H1 (cell line): ENCODE measurements at regions not wholly inside any gene's neighbourhood (a gene's known extent, or its start where the extent isn't known, plus 50 kb on each side); places are given as distances from the start of the nearest gene placed in this dataset.
A peak's percentile ranks its signal among the peaks of the same experiment; 100 is the strongest.

Experiments used
- CTCF ChIA-PET: fragments of 300-600 bp; sonication (Branson Sonifier 250); formaldehyde crosslinking; loops from one replicate; lab custom pipeline; 2021; ENCODE audit not compliant: partially characterized antibody; lab: Charles Lee
- POLR2A ChIA-PET: fragments of 300-600 bp; sonication (Branson Sonifier 250); formaldehyde crosslinking; loops from one replicate; lab custom pipeline; 2021; ENCODE audit warnings: inconsistent platforms; ENCODE audit not compliant: partially characterized antibody; lab: Charles Lee
- DNase-seq, 2 experiments: peaks; one replicate each; pipeline versions ENCODE4 v3.0.0 to v3.0.0-alpha.2; 2010 to 2022; ENCODE audit warnings: low spot score in 2 of 2, low read depth in 1 of 2, mixed read lengths in 1 of 2
- FAIRE-seq: peaks from 2 replicates; lab custom pipeline; 2011; peaks lifted over from hg19 to GRCh38; lab: Jason Lieb, UNC
- H2AFZ ChIP-seq: 2 replicates; pipeline ENCODE4 v1.8.1; 2012; ENCODE audit warnings: low read length, inconsistent platforms
- H2AK5ac ChIP-seq: 2 replicates; pipeline ENCODE4 v1.6.1; 2013; ENCODE audit warnings: low read depth, low read length
- H2BK120ac ChIP-seq: replicated peaks from 2 replicates; pipeline ENCODE3; 2013; ENCODE audit warnings: low read depth, low read length, inconsistent platforms
- H2BK12ac ChIP-seq: 2 replicates; pipeline ENCODE4 v1.6.1; 2013; ENCODE audit warnings: low read depth, low read length
- H2BK15ac ChIP-seq: 2 replicates; pipeline ENCODE4 v1.6.1; 2013; ENCODE audit warnings: low read length
- H2BK20ac ChIP-seq: 2 replicates; pipeline ENCODE4 v1.6.1; 2013; ENCODE audit warnings: low read length
- H2BK5ac ChIP-seq: 2 replicates; pipeline ENCODE4 v1.6.1; 2013; ENCODE audit warnings: low read depth, low read length
- H3K14ac ChIP-seq: 2 replicates; pipeline ENCODE4 v1.6.1; 2013; ENCODE audit warnings: inconsistent platforms; ENCODE audit not compliant: insufficient read length
- H3K18ac ChIP-seq: 2 replicates; pipeline ENCODE4 v1.6.1; 2013; ENCODE audit warnings: low read length; ENCODE audit errors: extremely low read depth
- H3K23ac ChIP-seq: 2 replicates; pipeline ENCODE4 v1.6.1; 2013; ENCODE audit warnings: inconsistent platforms; ENCODE audit not compliant: insufficient read length
- H3K23me2 ChIP-seq: 2 replicates; pipeline ENCODE4 v1.6.1; 2013; ENCODE audit warnings: low read depth, low read length
- H3K27ac ChIP-seq: 2 replicates; pipeline ENCODE4 v1.6.1; 2011; ENCODE audit warnings: low read depth, low read length, inconsistent platforms
- H3K27me3 ChIP-seq, 4 experiments: replicated peaks in 1 of 4; 1 replicate in 1 of 4; 2 replicates in 3 of 4; pipeline versions ENCODE4 v1.6.1 to v1.8.1; 2011 to 2013; ENCODE audit warnings: low read length in 3 of 4, mild to moderate bottlenecking in 3 of 4, inconsistent platforms in 2 of 4, mixed read lengths in 2 of 4, moderate library complexity in 1 of 4; ENCODE audit not compliant: control insufficient read depth in 3 of 4, insufficient read depth in 3 of 4; ENCODE audit errors: extremely low read depth in 1 of 4
- H3K36me3 ChIP-seq, 4 experiments: 2 replicates each; pipeline versions ENCODE4 v1.6.1 to v1.8.1; 2011 to 2013; ENCODE audit warnings: mild to moderate bottlenecking in 4 of 4, low read length in 3 of 4, moderate library complexity in 2 of 4, control low read depth in 1 of 4, inconsistent platforms in 1 of 4; ENCODE audit not compliant: insufficient read depth in 4 of 4, control insufficient read depth in 2 of 4
- H3K4ac ChIP-seq: replicated peaks from 2 replicates; pipeline ENCODE3; 2013; ENCODE audit warnings: low read length, low read depth, mixed read lengths, inconsistent platforms; ENCODE audit not compliant: insufficient read length
- H3K4me1 ChIP-seq, 4 experiments: replicated peaks in 1 of 4; 1 replicate in 1 of 4; 2 replicates in 3 of 4; pipeline versions ENCODE4 v1.6.1 to v1.8.1; 2011 to 2013; ENCODE audit warnings: low read length in 3 of 4, inconsistent platforms in 2 of 4, mixed read lengths in 1 of 4; ENCODE audit not compliant: insufficient read depth in 4 of 4, control insufficient read depth in 3 of 4
- H3K4me2 ChIP-seq, 2 experiments: 2 replicates each; pipeline versions ENCODE4 v1.6.1 to v1.8.1; 2011 to 2013; ENCODE audit warnings: low read depth in 2 of 2, low read length in 2 of 2, control low read depth in 1 of 2, inconsistent platforms in 1 of 2, mild to moderate bottlenecking in 1 of 2; ENCODE audit not compliant: insufficient read depth in 1 of 2
- H3K4me3 ChIP-seq, 4 experiments: fragments of 200-600, 300-600 bp in 1 of 4; sonication (generic), shearing (Covaris generic), sonication (Bioruptor Twin) in 1 of 4; 2 replicates each; pipeline versions ENCODE4 v1.5.1 to v1.8.1; 2011 to 2016; ENCODE audit warnings: low read length in 4 of 4, low read depth in 3 of 4, control low read depth in 2 of 4, inconsistent platforms in 2 of 4, mild to moderate bottlenecking in 2 of 4, mixed read lengths in 1 of 4, moderate library complexity in 1 of 4; ENCODE audit not compliant: insufficient read depth in 2 of 4; ENCODE audit errors: extremely low read depth in 1 of 4
- H3K56ac ChIP-seq: replicated peaks from 2 replicates; pipeline ENCODE3; 2013; ENCODE audit warnings: low read depth, mild to moderate bottlenecking, mixed read lengths, low read length, inconsistent platforms; ENCODE audit not compliant: insufficient read length
- H3K79me1 ChIP-seq: 2 replicates; pipeline ENCODE4 v1.6.1; 2013; ENCODE audit warnings: low read depth, low read length, control low read depth
- H3K79me2 ChIP-seq, 2 experiments: 2 replicates each; pipeline versions ENCODE4 v1.6.1 to v1.8.1; 2012 to 2013; ENCODE audit warnings: low read length in 2 of 2, mild to moderate bottlenecking in 2 of 2, inconsistent platforms in 1 of 2; ENCODE audit not compliant: insufficient read depth in 2 of 2, control insufficient read depth in 1 of 2
- H3K9ac ChIP-seq, 4 experiments: replicated peaks in 1 of 4; 1 replicate in 1 of 4; 2 replicates in 3 of 4; pipeline versions ENCODE4 v1.6.1 to v1.8.1; 2011 to 2013; ENCODE audit warnings: low read depth in 3 of 4, low read length in 3 of 4, control low read depth in 2 of 4, mild to moderate bottlenecking in 2 of 4, moderate library complexity in 2 of 4, inconsistent platforms in 1 of 4; ENCODE audit errors: extremely low read depth in 1 of 4
- H3K9me3 ChIP-seq, 2 experiments: 2 replicates each; pipeline versions ENCODE4 v1.6.1 to v1.8.1; 2012 to 2013; ENCODE audit warnings: mild to moderate bottlenecking in 2 of 2, moderate library complexity in 2 of 2, control low read depth in 1 of 2, inconsistent platforms in 1 of 2, low read depth in 1 of 2, low read length in 1 of 2, mixed read lengths in 1 of 2; ENCODE audit not compliant: insufficient read depth in 2 of 2
- H4K20me1 ChIP-seq, 2 experiments: replicated peaks in 1 of 2; 2 replicates each; pipeline versions ENCODE3 to v1.8.1; 2011 to 2013; ENCODE audit warnings: inconsistent platforms in 2 of 2, low read length in 2 of 2, mild to moderate bottlenecking in 1 of 2; ENCODE audit not compliant: insufficient read depth in 2 of 2, control insufficient read depth in 1 of 2
- H4K5ac ChIP-seq: 2 replicates; pipeline ENCODE4 v1.6.1; 2013; ENCODE audit warnings: low read length, low read depth, mixed read lengths, inconsistent platforms; ENCODE audit not compliant: insufficient read length
- H4K8ac ChIP-seq: 2 replicates; pipeline ENCODE4 v1.8.0; 2013; ENCODE audit warnings: mild to moderate bottlenecking, moderate library complexity, low read length, inconsistent platforms; ENCODE audit not compliant: insufficient read depth; ENCODE audit errors: extremely low read depth
- H4K91ac ChIP-seq: replicated peaks from 2 replicates; pipeline ENCODE3; 2013; ENCODE audit warnings: low read length, mixed read lengths, inconsistent platforms; ENCODE audit not compliant: insufficient read length
- BCL11A ChIP-seq, 2 experiments: IDR thresholded peaks; one replicate each; pipeline ENCODE4 v1.6.1; 2011; ENCODE audit warnings: low read depth in 2 of 2, low read length in 2 of 2, mild to moderate bottlenecking in 2 of 2
- CHD1 ChIP-seq: IDR thresholded peaks from 2 replicates; pipeline ENCODE4 v1.6.1; 2012; ENCODE audit warnings: low read depth, low read length, improper control_type of control experiment
- EZH2 ChIP-seq: fragments of 200-600 bp; sonication (generic); IDR thresholded peaks from 2 replicates; pipeline ENCODE4 v1.7.1; 2012; ENCODE audit warnings: low read depth, mild to moderate bottlenecking, moderate library complexity, low read length, inconsistent platforms; ENCODE audit not compliant: severe bottlenecking
- HDAC2 ChIP-seq, 2 experiments: fragments of 300-600 bp in 1 of 2; sonication (generic) in 1 of 2; IDR thresholded peaks; 2 replicates each; pipeline ENCODE4 v1.6.1; 2011 to 2012; ENCODE audit warnings: low read depth in 2 of 2, low read length in 2 of 2, mild to moderate bottlenecking in 2 of 2, moderate library complexity in 2 of 2, borderline replicate concordance in 1 of 2, inconsistent platforms in 1 of 2
- HDAC6 ChIP-seq: IDR thresholded peaks from one replicate; pipeline ENCODE4 v1.7.1; 2012; ENCODE audit warnings: low read depth, mild to moderate bottlenecking, inconsistent platforms, low read length, moderate library complexity
- KDM1A ChIP-seq: fragments of 200-600, 300-600 bp; sonication (generic); IDR thresholded peaks from 2 replicates; pipeline ENCODE4 v1.7.1; 2016; ENCODE audit warnings: mild to moderate bottlenecking, low read length, borderline replicate concordance
- NANOG ChIP-seq: IDR thresholded peaks from 2 replicates; pipeline ENCODE4 v1.6.1; 2011; ENCODE audit warnings: low read length, low read depth, mild to moderate bottlenecking, inconsistent platforms; ENCODE audit not compliant: insufficient read depth, poor library complexity, severe bottlenecking
- NRF1 ChIP-seq: IDR thresholded peaks from 2 replicates; pipeline ENCODE4 v1.6.1; 2011; ENCODE audit warnings: mild to moderate bottlenecking, low read depth, low read length, improper control_type of control experiment
- POU5F1 ChIP-seq: IDR thresholded peaks from 2 replicates; pipeline ENCODE4 v1.6.1; 2011; ENCODE audit warnings: low read depth, mild to moderate bottlenecking, low read length, moderate library complexity
- RFX5 ChIP-seq: IDR thresholded peaks from 2 replicates; pipeline ENCODE4 v1.6.1; 2011; ENCODE audit warnings: low read depth, low read length, improper control_type of control experiment, borderline replicate concordance
- TCF12 ChIP-seq: IDR thresholded peaks from 2 replicates; pipeline ENCODE4 v1.6.1; 2011; ENCODE audit warnings: low read depth, mild to moderate bottlenecking, low read length
- WGBS, 2 experiments: shearing (Covaris generic) in 1 of 2; methylation state at CpG; one replicate each; pipeline versions ENCODE4 v1.1.6 to v1.1.7; 2013 to 2015; ENCODE audit warnings: low lambda C conversion rate in 2 of 2, mixed read lengths in 2 of 2, inconsistent platforms in 1 of 2, low coverage in 1 of 2, missing lambda C conversion rate in 1 of 2; ENCODE audit not compliant: insufficient replicate concordance in 2 of 2, insufficient coverage in 1 of 2, insufficient read length in 1 of 2; ENCODE audit errors: extremely low coverage in 1 of 2, missing lambda C conversion rate in 1 of 2; 5-methylcytosine and 5-hydroxymethylcytosine counted together

DNA sequence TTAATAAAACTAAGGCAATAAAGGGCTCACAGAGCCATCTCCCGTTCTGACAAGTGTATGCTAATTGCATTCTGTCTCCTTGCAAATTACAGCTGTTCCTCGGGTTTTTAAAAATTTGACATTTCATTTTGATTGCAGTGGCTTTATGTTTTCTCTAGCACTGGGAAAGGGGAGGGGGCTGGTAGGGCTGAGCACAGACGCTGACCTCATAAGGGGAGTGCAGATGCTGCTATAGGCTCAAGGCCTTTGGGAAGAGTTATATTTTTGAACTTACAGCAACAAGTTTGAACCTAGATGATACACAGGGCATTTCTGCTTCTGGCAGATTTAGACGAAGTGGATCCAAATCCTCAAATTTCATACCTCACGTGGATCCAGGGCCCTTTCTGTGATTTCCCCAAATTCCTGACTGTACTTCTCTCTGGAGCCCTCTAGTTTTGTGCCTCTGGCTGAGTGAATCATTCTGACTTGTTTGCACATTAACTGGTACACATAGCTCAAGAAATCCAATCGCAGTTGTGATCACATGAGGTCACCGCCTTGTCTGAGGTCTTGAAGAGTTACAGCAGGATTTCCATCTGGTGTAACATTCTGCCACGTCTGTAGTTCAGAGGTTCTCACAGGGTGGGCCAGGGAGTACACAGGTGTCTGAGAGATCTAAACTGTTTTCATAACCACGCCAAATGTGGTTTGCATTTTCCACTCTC lies 230.3 kb downstream of the C1orf94 start:
- Histone ChIP-seq H2BK5ac (no peak overlapping the region), H2BK12ac (no peak overlapping the region), H3K18ac (no peak overlapping the region), H2BK120ac (no peak overlapping the region), H3K9ac (no peak overlapping the region), H3K36me3 (no peaks in the 10 kb centered on the region), H4K5ac (no peak overlapping the region), H2BK20ac (no peak overlapping the region), H3K4me2 (no peak overlapping the region), H4K20me1 (no peaks in the 10 kb centered on the region), H3K23me2 (no peaks in the 10 kb centered on the region), H3K79me1 (no peaks in the 10 kb centered on the region), H2AFZ (no peak overlapping the region), H3K4me3 (no peak overlapping the region), H3K27me3 (no peaks in the 10 kb centered on the region), H3K79me2 (no peaks in the 10 kb centered on the region), H3K9me3 (no peaks in the 10 kb centered on the region), H4K91ac (no peak overlapping the region), H4K8ac (no peak overlapping the region), H3K56ac (no peak overlapping the region), H3K4ac (no peak overlapping the region), H3K27ac (no peak overlapping the region), H2AK5ac (no peak overlapping the region), H3K23ac (no peak overlapping the region), H3K14ac (no peak overlapping the region), H2BK15ac (no peak overlapping the region), H3K4me1 (peaks cover 0 to 3% (median 0%) of the 10 kb centered on the region in 4 experiments; a peak in 2 of 7 replicates)
- ChIA-PET CTCF (interaction anchor here (1.2 kb wide), 1 partner anchor 65 kb away, joined by 3 read pairs; no protein-coding TSS in a partner anchor), POLR2A (no interaction called here)
- no peak for TF ChIP-seq RFX5
- no peak for TF ChIP-seq HDAC6
- TF ChIP-seq CHD1, result no peak
- no peak for TF ChIP-seq NRF1
- no peak for TF ChIP-seq NANOG
- TF ChIP-seq HDAC2 (IDR thresholded peaks at IDR 0.05; ENCODE audit: borderline replicate concordance in 1 of 2, low read depth in 2 of 2, low read length in 2 of 2), result no peak
- no peak for TF ChIP-seq TCF12
- TF ChIP-seq POU5F1, result no peak
- TF ChIP-seq KDM1A, result no peak
- TF ChIP-seq BCL11A (IDR thresholded peaks at IDR 0.05; ENCODE audit: low read depth in 2 of 2, low read length in 2 of 2), result no peak
- no peak for TF ChIP-seq EZH2
- 86% methylated on average over 9 of the region's 9 CpGs; no CpG with 5 or more reads in 1 of the 2 experiments for WGBS, 2 experiments
- FAIRE-seq, result no peak
- DNase-seq, result peak in 1 of 2 experiments; percentile 19
